K562 (cell line): ENCODE measurements at regions not wholly inside any gene's neighbourhood (a gene's known extent, or its start where the extent isn't known, plus 50 kb on each side); places are given as distances from the start of the nearest gene placed in this dataset.

Experiments
- ATAC-seq: fragments of 200-7000 bp; cut with Tn5 transposase; 3 replicates; pipeline ENCODE4 v1.9.1; 2020; ENCODE audit warnings: moderate library complexity
- BruUV-seq: library from RNA; stranded (reverse); fragments of 400-500 nt; replicated peaks from 2 replicates; lab custom pipeline; 2021; lab: Mats Ljungman, UMichigan
- CTCF ChIA-PET: fragments of 300-600 bp; formaldehyde crosslinking; extraction: SDS; loops from one replicate; lab custom pipeline; 2021; ENCODE audit warnings: low intra/inter-chr PET ratio; lab: Yijun Ruan, JAX
- POLR2A ChIA-PET: fragments of 300-600, 350-650 bp; sonication (Branson Sonifier 250); formaldehyde crosslinking; extraction: SDS; loops from one replicate; lab custom pipeline; 2021; ENCODE audit warnings: antibody characterized with exemption, inconsistent platforms; lab: Yijun Ruan, JAX
- DNase-seq, 4 experiments: peaks; one replicate each; pipeline versions ENCODE4 v3.0.0 to v3.0.0-alpha.2; 2011 to 2018; ENCODE audit warnings: low spot score in 3 of 4, mixed read lengths in 3 of 4; ENCODE audit errors: extremely low read depth in 1 of 4
- FAIRE-seq: peaks from 2 replicates; lab custom pipeline; 2011; peaks lifted over from hg19 to GRCh38; lab: Jason Lieb, UNC
- H2AFZ ChIP-seq: 2 replicates; pipeline ENCODE4 v1.6.0; 2011; ENCODE audit warnings: low read depth, low read length, control low read depth, inconsistent platforms
- H3K27ac ChIP-seq: fragments of 200-600 bp; 3 replicates; pipeline ENCODE4 v1.8.0; 2011; ENCODE audit warnings: low read depth, mild to moderate bottlenecking, control low read depth, inconsistent platforms, low read length, moderate library complexity, mixed read lengths; ENCODE audit errors: extremely low read depth
- H3K27me3 ChIP-seq, 2 experiments: fragments of 300-600 bp in 1 of 2; 2 replicates in 1 of 2; 3 replicates in 1 of 2; pipeline versions ENCODE4 v1.6.0 to v1.8.0; 2011; ENCODE audit warnings: inconsistent platforms in 2 of 2, low read length in 2 of 2, mild to moderate bottlenecking in 1 of 2, mixed read lengths in 1 of 2, moderate library complexity in 1 of 2; ENCODE audit not compliant: control insufficient read depth in 2 of 2, insufficient read depth in 2 of 2
- H3K36me3 ChIP-seq: fragments of 300-600 bp; 3 replicates; pipeline ENCODE4 v1.8.0; 2011; ENCODE audit warnings: mild to moderate bottlenecking, low read length, inconsistent platforms; ENCODE audit not compliant: control insufficient read depth, insufficient read depth
- H3K4me1 ChIP-seq, 2 experiments: fragments of 200-600 bp in 1 of 2; replicated peaks in 1 of 2; 2 replicates in 1 of 2; 3 replicates in 1 of 2; pipeline versions ENCODE4 v1.5.1 to v1.8.0; 2011; ENCODE audit warnings: inconsistent platforms in 2 of 2, low read length in 2 of 2, mild to moderate bottlenecking in 1 of 2, mixed read lengths in 1 of 2, moderate library complexity in 1 of 2; ENCODE audit not compliant: control insufficient read depth in 2 of 2, insufficient read depth in 2 of 2
- H3K4me2 ChIP-seq: 2 replicates; pipeline ENCODE4 v1.6.1; 2011; ENCODE audit warnings: low read length, control low read depth, inconsistent platforms, mixed read lengths; ENCODE audit not compliant: insufficient read depth
- H3K4me3 ChIP-seq: fragments of 200-600 bp; sonication (generic), shearing (Covaris generic); 2 replicates; pipeline ENCODE4 v1.5.1; 2016; ENCODE audit warnings: control low read depth, inconsistent platforms
- H3K79me2 ChIP-seq: fragments of 200-600 bp; 3 replicates; pipeline ENCODE4 v1.8.0; 2011; ENCODE audit warnings: low read length, inconsistent platforms; ENCODE audit not compliant: control insufficient read depth, insufficient read depth
- H3K9ac ChIP-seq, 2 experiments: 2 replicates each; pipeline versions ENCODE4 v1.6.0 to v1.6.1; 2011; ENCODE audit warnings: low read depth in 2 of 2, low read length in 2 of 2, control low read depth in 1 of 2, inconsistent platforms in 1 of 2, mild to moderate bottlenecking in 1 of 2, mixed read lengths in 1 of 2; ENCODE audit not compliant: insufficient read depth in 1 of 2
- H3K9me1 ChIP-seq: one replicate; pipeline ENCODE4 v1.6.0; 2011; ENCODE audit warnings: inconsistent platforms, mild to moderate bottlenecking, low read length, moderate library complexity; ENCODE audit not compliant: control insufficient read depth, insufficient read depth
- H3K9me3 ChIP-seq: replicated peaks from 2 replicates; pipeline ENCODE4 v1.5.1; 2011; ENCODE audit warnings: low read depth, low read length, inconsistent platforms; ENCODE audit not compliant: control insufficient read depth, insufficient read depth
- H4K20me1 ChIP-seq: replicated peaks from 2 replicates; pipeline ENCODE4 v1.6.1; 2011; ENCODE audit warnings: low read length, inconsistent platforms, mixed read lengths; ENCODE audit not compliant: control insufficient read depth, insufficient read depth
- BCL6 ChIP-seq: fragments of 250-450 bp; sonication (Bioruptor Pico); IDR thresholded peaks from 2 replicates; pipeline ENCODE4 v1.4.0; 2020
- CBX5 ChIP-seq: IDR thresholded peaks from 2 replicates; pipeline ENCODE4 v1.6.1; 2014; ENCODE audit warnings: low read depth, borderline replicate concordance
- EGR1 ChIP-seq: fragments of 450-650 bp; conservative IDR thresholded peaks from 2 replicates; pipeline ENCODE4 v1.6.1; 2017; ENCODE audit warnings: mild to moderate bottlenecking
- HEY1 ChIP-seq: fragments of 250-450 bp; sonication (Bioruptor Pico); IDR thresholded peaks from 2 replicates; pipeline ENCODE4 v1.5.0; 2020; ENCODE audit warnings: mild to moderate bottlenecking, moderate library complexity, borderline replicate concordance
- MYC ChIP-seq, 2 experiments: fragments of 250-450 bp in 1 of 2; sonication (Bioruptor Pico) in 1 of 2; IDR thresholded peaks; 2 replicates each; pipeline versions ENCODE4 v1.5.1 to v1.6.1; 2012 to 2021; ENCODE audit warnings: low read depth in 2 of 2, borderline replicate concordance in 1 of 2, improper control_type of control experiment in 1 of 2, low read length in 1 of 2, mild to moderate bottlenecking in 1 of 2, moderate library complexity in 1 of 2
- PCBP2 ChIP-seq: fragments of 200-400 bp; formaldehyde crosslinking; IDR thresholded peaks from 2 replicates; pipeline ENCODE4 v1.6.1; 2018; ENCODE audit warnings: low read length, low read depth, mild to moderate bottlenecking, moderate library complexity; ENCODE audit not compliant: poor library complexity, severe bottlenecking
- PURB ChIP-seq: sonication (generic); formaldehyde crosslinking; IDR thresholded peaks from 2 replicates; pipeline ENCODE4 v1.9.0; 2021; ENCODE audit warnings: low read depth, mild to moderate bottlenecking, missing genetic modification reagents
- RBM15 ChIP-seq: fragments of 200-400 bp; formaldehyde crosslinking; IDR thresholded peaks from 2 replicates; pipeline ENCODE4 v1.6.1; 2018; ENCODE audit warnings: mild to moderate bottlenecking, low read length, moderate library complexity; ENCODE audit not compliant: insufficient read depth
- RBM25 ChIP-seq: fragments of 200-400 bp; formaldehyde crosslinking; IDR thresholded peaks from 2 replicates; pipeline ENCODE4 v1.6.1; 2018; ENCODE audit warnings: low read length, low read depth, moderate library complexity; ENCODE audit not compliant: severe bottlenecking
- TFE3 ChIP-seq: fragments of 450-650 bp; formaldehyde crosslinking; IDR thresholded peaks from 2 replicates; pipeline ENCODE4 v1.4.0; 2020; ENCODE audit warnings: mild to moderate bottlenecking, mixed read lengths
- YBX1 ChIP-seq: fragments of 450-650 bp; IDR thresholded peaks from 2 replicates; pipeline ENCODE4 v1.7.1; 2016; ENCODE audit warnings: mild to moderate bottlenecking
- ZFP30 ChIP-seq: fragments of 250-450 bp; sonication (Bioruptor Pico); IDR thresholded peaks from 2 replicates; pipeline ENCODE4 v1.8.0; 2022; ENCODE audit warnings: moderate library complexity, mild to moderate bottlenecking, inconsistent platforms, borderline replicate concordance
- ZNF121 ChIP-seq: sonication (generic); formaldehyde crosslinking; conservative IDR thresholded peaks from 2 replicates; pipeline ENCODE4 v1.8.0; 2022; ENCODE audit warnings: missing genetic modification reagents
- ZNF507 ChIP-seq: conservative IDR thresholded peaks from 2 replicates; pipeline ENCODE4 v1.6.1; 2017; ENCODE audit warnings: missing genetic modification characterization, missing compliant biosample characterization
- ZNF57 ChIP-seq: fragments of 450-650 bp; formaldehyde crosslinking; IDR thresholded peaks from 2 replicates; pipeline ENCODE4 v1.4.0; 2020; ENCODE audit warnings: mild to moderate bottlenecking, moderate library complexity
- ZNF655 ChIP-seq: fragments of 250-450 bp; sonication (Bioruptor Pico); IDR thresholded peaks from 2 replicates; pipeline ENCODE4 v1.5.0; 2021
- WGBS: fragments of 100-300 bp; shearing (Covaris generic); methylation state at CpG from one replicate; pipeline ENCODE4 v1.1.6; 2016; ENCODE audit warnings: low coverage, mixed read lengths; ENCODE audit not compliant: insufficient coverage; ENCODE audit errors: missing lambda C conversion rate; 5-methylcytosine and 5-hydroxymethylcytosine counted together
- in situ Hi-C: fragments of 300-500 bp; cut with MboI; formaldehyde crosslinking; loops from 4 replicates; pipeline ENCODE4 v1.15.0; 2018; ENCODE audit warnings: inconsistent platforms, mixed read lengths
- intact Hi-C: fragments of 100-400 bp; cut with micrococcal nuclease; formaldehyde crosslinking; loops from 2 replicates; pipeline ENCODE4 v1.14.2; 2022

GRCh38 chr1:60850084-60850483, 232.3 kb upstream of the NFIA start:
- no peaks in the 10 kb centered on the region for H3K4me1 ChIP-seq
- ChIA-PET CTCF (no interaction called here), POLR2A (no interaction called here)
- no peaks in the 10 kb centered on the region for H3K79me2 ChIP-seq
- H3K27me3 ChIP-seq: no peaks in the 10 kb centered on the region
- intact Hi-C loops: no loop called here
- DNase-seq (no peak), FAIRE-seq (no peak), ATAC-seq (no peak)
- H3K4me2 ChIP-seq: no peak overlapping the region
- WGBS: 44% methylated on average over 1 of the region's 1 CpG
- no peak overlapping the region for H3K4me3 ChIP-seq
- H3K36me3 ChIP-seq: no peaks in the 10 kb centered on the region
- in situ Hi-C loops: no loop called here
- BruUV-seq: no TSS peak
- no peaks in the 10 kb centered on the region for H4K20me1 ChIP-seq
- H3K9me3 ChIP-seq: no peaks in the 10 kb centered on the region
- H3K9ac ChIP-seq: no peak overlapping the region
- TF ChIP-seq TFE3 (CRISPR knock-in tag): no peak
- no peak for TF ChIP-seq ZNF121 (CRISPR knock-in tag)
- TF ChIP-seq ZNF507: peak; percentile 79
- TF ChIP-seq RBM15: no peak
- no peak for TF ChIP-seq CBX5
- no peak for TF ChIP-seq ZFP30 (CRISPR knock-in tag)
- TF ChIP-seq PURB (CRISPR knock-in tag): no peak
- TF ChIP-seq MYC (IDR thresholded peaks at IDR 0.05; ENCODE audit: low read depth, low read length): no peak
- no peak for TF ChIP-seq MYC (CRISPR knock-in tag; IDR thresholded peaks at IDR 0.05; ENCODE audit: borderline replicate concordance, low read depth)
- TF ChIP-seq YBX1: no peak
- TF ChIP-seq PCBP2: no peak
- TF ChIP-seq HEY1 (CRISPR knock-in tag): no peak
- TF ChIP-seq EGR1: no peak
- TF ChIP-seq RBM25: peak; percentile 17
- TF ChIP-seq ZNF655: no peak
- no peak for TF ChIP-seq BCL6 (CRISPR knock-in tag)
- TF ChIP-seq ZNF57 (CRISPR knock-in tag): no peak
- H2AFZ ChIP-seq: no peak overlapping the region
- H3K9me1 ChIP-seq: no peaks in the 10 kb centered on the region
- no peak overlapping the region for H3K27ac ChIP-seq
